ENCODE measurements at regions not wholly inside any gene's neighbourhood (a gene's known extent, or its start where the extent isn't known, plus 50 kb on each side); places are given as distances from the start of the nearest gene placed in this dataset.
"Not testable (repeated sequence)": the region's sequence is repeated elsewhere in the genome, so short reads cannot be mapped to it uniquely, and the experiment has no call there.

DNA sequence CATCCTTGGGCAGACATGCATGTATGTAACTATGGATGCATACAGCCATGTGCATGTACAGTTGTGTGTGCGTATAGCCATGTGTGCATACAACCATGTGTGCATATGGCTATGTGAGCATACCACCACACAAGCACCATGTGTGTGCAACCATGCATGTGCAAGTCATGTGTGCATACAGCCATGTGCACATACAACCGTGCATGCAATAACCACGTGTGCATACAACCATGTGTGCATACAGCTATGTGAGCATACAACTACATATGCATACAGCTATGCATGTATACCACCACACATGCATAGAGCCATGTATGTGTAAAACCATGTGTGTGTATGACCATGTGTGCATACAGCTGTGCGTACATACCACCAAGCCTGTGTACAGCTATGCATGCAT is 185.7 kb downstream of the BANP start:
- not testable (repeated sequence) for H3K4me3 ChIP-seq (ENCODE audit: low read depth, low read length); H3K27ac ChIP-seq (ENCODE audit: low read depth, low read length); H3K36me3 ChIP-seq (ENCODE audit: control insufficient read depth, insufficient read depth, low read length); H3K9ac ChIP-seq (ENCODE audit: low read depth, low read length); H3K4me1 ChIP-seq (ENCODE audit: control insufficient read depth, insufficient read depth, low read length); H3K27me3 ChIP-seq (ENCODE audit: control insufficient read depth, insufficient read depth, low read length); H3K9me3 ChIP-seq (ENCODE audit: control insufficient read depth, insufficient read depth, low read length)

DNA sequence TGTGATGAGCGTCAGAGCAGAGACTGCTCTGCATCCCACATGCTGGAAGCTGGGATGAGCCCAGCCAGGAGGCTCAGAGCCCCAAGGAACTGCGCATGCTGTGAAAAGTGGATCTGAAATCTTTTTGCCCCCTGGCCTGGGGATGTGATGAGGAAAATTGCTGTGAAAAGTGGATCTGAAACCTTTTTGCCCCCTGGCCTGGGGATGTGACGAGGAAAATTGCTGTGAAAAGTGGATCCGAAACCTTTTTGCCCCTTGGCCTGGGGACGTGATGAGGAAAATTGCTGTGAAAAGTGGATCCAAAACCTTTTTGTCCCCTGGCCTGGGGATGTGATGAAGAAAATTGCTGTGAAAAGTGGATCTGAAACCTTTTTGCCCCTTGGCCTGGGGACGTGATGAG is 187.9 kb downstream of the BANP start:
- H3K4me1 ChIP-seq (ENCODE audit: control insufficient read depth, insufficient read depth, low read length); H3K4me3 ChIP-seq (ENCODE audit: low read depth, low read length); H3K27me3 ChIP-seq (ENCODE audit: control insufficient read depth, insufficient read depth, low read length); H3K9ac ChIP-seq (ENCODE audit: low read depth, low read length); H3K36me3 ChIP-seq (ENCODE audit: control insufficient read depth, insufficient read depth, low read length); H3K9me3 ChIP-seq (ENCODE audit: control insufficient read depth, insufficient read depth, low read length); H3K27ac ChIP-seq (ENCODE audit: low read depth, low read length): not testable (repeated sequence)

DNA sequence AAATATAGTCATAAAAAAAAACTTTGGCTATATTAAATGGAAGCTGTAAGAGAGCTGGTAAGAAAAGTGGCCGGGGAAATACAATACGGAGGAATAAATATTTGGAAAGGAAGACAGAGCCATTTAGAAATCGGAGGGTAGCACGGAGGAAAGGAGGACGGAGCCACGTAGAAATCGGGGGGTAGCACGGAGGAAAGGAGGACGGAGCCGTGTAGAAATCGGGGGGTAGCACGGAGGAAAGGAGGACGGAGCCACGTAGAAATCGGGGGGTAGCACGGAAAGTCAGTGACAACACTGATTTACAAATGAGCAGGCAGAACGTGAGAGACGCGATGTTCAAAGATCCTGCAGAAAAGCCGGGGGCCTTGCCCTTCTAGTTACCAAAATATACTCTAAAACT is 189.0 kb downstream of the BANP start:
- not testable (repeated sequence) for H3K36me3 ChIP-seq (ENCODE audit: control insufficient read depth, insufficient read depth, low read length); H3K9ac ChIP-seq (ENCODE audit: low read depth, low read length); H3K9me3 ChIP-seq (ENCODE audit: control insufficient read depth, insufficient read depth, low read length); H3K4me1 ChIP-seq (ENCODE audit: control insufficient read depth, insufficient read depth, low read length); H3K27me3 ChIP-seq (ENCODE audit: control insufficient read depth, insufficient read depth, low read length); H3K4me3 ChIP-seq (ENCODE audit: low read depth, low read length); H3K27ac ChIP-seq (ENCODE audit: low read depth, low read length)

DNA sequence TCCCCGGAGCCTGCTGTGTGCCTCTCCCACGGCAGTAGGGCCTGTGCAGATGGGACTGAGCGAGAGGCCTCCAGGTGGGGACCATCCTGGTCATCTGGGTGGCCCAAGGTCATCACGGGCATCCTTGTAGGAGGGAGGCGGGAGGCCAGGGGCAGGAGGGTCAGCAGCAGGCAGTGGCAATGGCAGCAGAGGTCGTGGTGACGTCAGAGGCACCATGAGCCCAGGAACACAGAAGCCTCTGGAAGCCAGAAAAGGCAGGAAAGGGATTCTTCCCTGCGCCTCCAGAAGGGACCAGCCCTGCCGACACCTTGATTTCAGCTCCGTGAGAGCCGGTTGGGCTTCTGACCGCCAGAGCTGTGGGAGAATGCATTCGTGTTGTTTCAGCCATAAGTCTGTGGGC is 190.3 kb downstream of the BANP start:
- Histone ChIP-seq H3K27me3 (ENCODE audit: control insufficient read depth, insufficient read depth, low read length) (no peaks in the 10 kb centered on the region), H3K9ac (ENCODE audit: low read depth, low read length) (no peak overlapping the region), H3K9me3 (ENCODE audit: control insufficient read depth, insufficient read depth, low read length) (peaks cover 10% of the 10 kb centered on the region; the same call in 1 of the 2 replicates), H3K4me1 (ENCODE audit: control insufficient read depth, insufficient read depth, low read length) (no peaks in the 10 kb centered on the region), H3K36me3 (ENCODE audit: control insufficient read depth, insufficient read depth, low read length) (no peaks in the 10 kb centered on the region), H3K27ac (ENCODE audit: low read depth, low read length) (no peak overlapping the region), H3K4me3 (ENCODE audit: low read depth, low read length) (no peak overlapping the region)

DNA sequence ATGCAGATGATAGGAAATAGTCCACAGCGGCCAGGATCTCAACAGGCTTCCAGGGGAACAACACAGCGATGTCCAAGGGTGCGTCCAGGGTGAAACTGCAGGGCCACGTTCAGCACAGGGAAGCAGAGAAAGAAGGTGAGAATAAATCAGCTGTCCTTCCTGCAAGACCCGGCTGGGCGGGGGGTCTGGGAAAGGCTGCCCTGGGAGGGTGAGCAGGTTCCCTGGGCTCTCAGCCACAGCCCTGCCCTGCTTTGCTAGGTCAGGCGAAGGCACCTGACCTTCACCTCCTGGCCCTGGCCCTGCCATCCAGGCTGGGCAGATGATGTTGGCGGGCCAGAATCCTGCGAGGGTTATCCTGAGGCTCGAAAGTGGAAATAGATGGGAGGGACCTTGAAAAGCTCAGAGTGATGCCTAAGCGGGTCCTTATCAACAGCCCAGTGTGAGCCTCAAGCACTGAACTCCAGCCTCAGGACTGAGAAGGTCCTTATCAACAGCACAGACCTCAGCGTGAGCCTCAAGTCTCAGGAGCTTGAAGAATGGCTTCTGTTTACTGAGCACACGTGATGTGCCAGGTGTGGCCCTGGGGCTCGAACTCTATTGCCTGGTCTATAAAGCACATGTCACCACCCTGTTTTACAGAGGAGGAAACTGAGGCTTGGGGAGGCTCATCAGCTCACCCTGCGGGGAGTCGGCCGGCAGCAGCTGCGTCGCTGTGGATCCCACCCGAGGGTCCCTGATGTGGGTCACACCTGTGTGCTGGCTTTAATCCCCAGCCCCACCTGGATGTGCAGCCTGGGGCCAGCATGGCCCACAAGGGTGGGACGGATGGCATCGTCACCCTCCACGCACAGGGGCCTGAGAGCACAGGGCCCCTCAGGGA is 191.1 kb downstream of the BANP start:
- not testable (repeated sequence) for H3K9me3 ChIP-seq (ENCODE audit: control insufficient read depth, insufficient read depth, low read length); H3K27me3 ChIP-seq (ENCODE audit: control insufficient read depth, insufficient read depth, low read length); H3K9ac ChIP-seq (ENCODE audit: low read depth, low read length)

DNA sequence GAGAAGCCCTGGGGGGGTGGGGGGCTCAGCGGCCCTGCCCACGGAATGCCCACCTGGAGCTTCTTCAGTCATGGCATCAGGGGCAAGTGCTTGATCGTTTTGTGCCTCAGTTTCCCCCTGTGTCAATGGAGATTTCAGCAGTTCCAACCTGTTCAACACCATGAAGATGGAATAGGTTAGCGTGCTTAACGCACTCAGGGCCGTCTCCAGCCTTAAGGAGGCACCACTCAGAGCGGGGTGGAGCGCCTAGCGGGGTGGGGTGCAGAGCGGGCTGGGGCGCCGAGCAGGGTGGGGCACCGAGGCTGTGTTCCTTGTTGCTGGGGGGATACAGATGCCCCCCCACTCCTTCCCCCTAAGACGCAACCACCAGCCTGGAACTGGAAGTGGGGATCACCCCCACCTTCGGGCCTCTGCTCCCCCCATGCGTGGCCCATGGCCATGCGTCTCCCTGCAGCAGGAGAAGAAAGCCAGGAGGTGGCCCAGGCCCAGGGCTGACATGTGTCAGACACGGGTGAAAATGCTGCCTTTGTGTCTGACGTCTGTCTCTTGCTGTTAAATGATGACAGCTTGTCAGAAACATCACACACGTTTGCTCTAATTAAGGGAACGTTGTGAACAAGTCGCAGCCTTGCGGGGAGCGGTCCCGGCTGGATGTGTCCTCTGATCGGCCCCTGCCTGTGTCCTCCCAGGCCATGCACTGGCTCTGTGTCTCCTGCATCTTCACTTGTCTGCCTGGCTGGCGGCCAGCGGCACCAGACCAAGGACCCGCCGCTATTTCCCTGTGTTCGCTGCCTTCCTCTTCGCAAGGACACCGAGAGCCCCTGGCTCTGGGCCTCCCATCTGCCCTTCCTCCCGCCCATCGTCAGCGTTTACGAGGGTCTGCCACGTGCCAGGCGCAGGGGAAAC is 192.1 kb downstream of the BANP start:
- H3K27me3 ChIP-seq (ENCODE audit: control insufficient read depth, insufficient read depth, low read length); H3K4me3 ChIP-seq (ENCODE audit: low read depth, low read length); H3K4me1 ChIP-seq (ENCODE audit: control insufficient read depth, insufficient read depth, low read length); H3K36me3 ChIP-seq (ENCODE audit: control insufficient read depth, insufficient read depth, low read length); H3K9ac ChIP-seq (ENCODE audit: low read depth, low read length); H3K27ac ChIP-seq (ENCODE audit: low read depth, low read length); H3K9me3 ChIP-seq (ENCODE audit: control insufficient read depth, insufficient read depth, low read length): not testable (repeated sequence)

More for the DNA sequence above, 191.1 kb downstream of the BANP start:
- not testable (repeated sequence) for H3K4me3 ChIP-seq (ENCODE audit: low read depth, low read length); H3K27ac ChIP-seq (ENCODE audit: low read depth, low read length); H3K36me3 ChIP-seq (ENCODE audit: control insufficient read depth, insufficient read depth, low read length); H3K4me1 ChIP-seq (ENCODE audit: control insufficient read depth, insufficient read depth, low read length)

DNA sequence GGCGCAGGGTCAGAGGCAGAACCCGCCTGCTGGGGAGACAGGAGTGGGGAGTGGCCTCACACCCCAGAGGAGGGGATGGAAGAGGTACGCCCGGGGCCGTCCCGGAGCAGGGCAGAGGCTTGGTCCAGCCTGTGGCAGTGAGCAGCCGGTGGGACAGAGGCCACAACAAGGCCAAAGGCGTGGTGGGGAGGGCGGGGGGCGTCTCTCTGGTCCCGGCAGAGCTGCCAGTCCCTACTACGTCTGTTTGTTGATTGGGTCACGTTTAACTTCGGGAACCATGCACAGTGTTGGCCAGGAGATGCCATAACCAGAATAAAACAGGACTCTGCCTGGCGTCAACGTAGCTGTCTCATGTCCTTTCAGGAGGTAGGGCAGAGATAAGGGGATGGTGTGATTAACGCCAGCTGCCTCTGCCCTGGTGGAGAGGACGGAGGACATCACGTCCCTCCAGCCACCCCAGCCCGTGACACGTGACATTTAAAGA is 192.8 kb downstream of the BANP start:
- H3K9ac ChIP-seq (ENCODE audit: low read depth, low read length), result no peak overlapping the region
- H3K4me1 ChIP-seq (ENCODE audit: control insufficient read depth, insufficient read depth, low read length), result no peaks in the 10 kb centered on the region
- no peak overlapping the region for H3K27ac ChIP-seq (ENCODE audit: low read depth, low read length)
- no peaks in the 10 kb centered on the region for H3K27me3 ChIP-seq (ENCODE audit: control insufficient read depth, insufficient read depth, low read length)
- no peaks in the 10 kb centered on the region for H3K9me3 ChIP-seq (ENCODE audit: control insufficient read depth, insufficient read depth, low read length)
- no peaks in the 10 kb centered on the region for H3K36me3 ChIP-seq (ENCODE audit: control insufficient read depth, insufficient read depth, low read length)
- H3K4me3 ChIP-seq (ENCODE audit: low read depth, low read length), result no peak overlapping the region

DNA sequence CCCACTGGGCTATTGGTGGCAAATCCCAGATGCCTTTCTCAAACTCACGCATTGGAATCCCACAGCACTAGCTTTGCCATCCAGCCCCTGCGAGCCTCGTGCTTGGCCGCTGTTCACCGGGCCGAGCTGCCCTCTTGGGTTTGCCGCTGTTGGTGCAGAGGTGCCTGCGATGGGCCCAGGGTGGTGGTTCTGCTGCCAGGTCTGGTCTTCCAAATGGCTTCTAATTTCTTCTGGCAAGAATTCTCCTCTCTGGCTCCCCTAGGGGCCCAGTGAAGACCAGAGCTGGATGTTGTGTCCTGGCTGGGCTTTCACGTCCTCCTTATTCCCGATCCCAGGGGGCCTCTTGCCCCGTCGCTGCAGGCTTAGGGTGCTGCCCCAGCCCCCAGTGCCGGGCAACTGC is 194.1 kb downstream of the BANP start:
- H3K4me3 ChIP-seq (ENCODE audit: low read depth, low read length); H3K9me3 ChIP-seq (ENCODE audit: control insufficient read depth, insufficient read depth, low read length); H3K9ac ChIP-seq (ENCODE audit: low read depth, low read length); H3K27me3 ChIP-seq (ENCODE audit: control insufficient read depth, insufficient read depth, low read length); H3K27ac ChIP-seq (ENCODE audit: low read depth, low read length); H3K36me3 ChIP-seq (ENCODE audit: control insufficient read depth, insufficient read depth, low read length); H3K4me1 ChIP-seq (ENCODE audit: control insufficient read depth, insufficient read depth, low read length): not testable (repeated sequence)

DNA sequence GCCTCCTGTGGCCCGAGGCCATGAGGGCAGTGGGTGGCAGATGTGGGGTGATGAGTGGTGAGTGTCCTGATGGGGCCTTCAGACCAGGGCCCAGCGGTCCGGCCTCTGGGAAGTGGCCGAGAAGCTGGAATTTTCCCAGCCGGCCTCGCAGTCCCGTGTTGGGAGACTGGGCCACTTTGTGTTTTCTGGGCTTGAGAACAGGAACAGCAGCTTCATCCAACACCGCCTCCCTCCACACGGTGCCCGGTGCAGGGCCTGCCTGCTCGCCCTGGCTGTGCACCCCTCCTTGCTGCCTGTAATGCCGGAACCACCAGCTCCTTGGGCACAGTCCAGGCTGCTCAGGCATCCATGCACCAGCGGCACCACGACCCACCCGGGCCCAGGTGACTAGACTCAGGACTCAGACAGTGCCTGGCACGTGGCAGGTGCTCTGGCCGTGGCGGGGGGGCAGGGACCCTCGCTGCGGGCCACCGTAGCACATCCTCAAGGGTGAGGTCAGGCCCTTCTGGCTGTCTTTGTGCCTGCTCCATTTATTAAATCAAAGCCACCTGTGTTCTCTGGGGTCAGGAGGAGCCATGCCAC is 194.7 kb downstream of the BANP start:
- not testable (repeated sequence) for H3K4me1 ChIP-seq (ENCODE audit: control insufficient read depth, insufficient read depth, low read length); H3K27ac ChIP-seq (ENCODE audit: low read depth, low read length); H3K36me3 ChIP-seq (ENCODE audit: control insufficient read depth, insufficient read depth, low read length); H3K9me3 ChIP-seq (ENCODE audit: control insufficient read depth, insufficient read depth, low read length); H3K9ac ChIP-seq (ENCODE audit: low read depth, low read length); H3K27me3 ChIP-seq (ENCODE audit: control insufficient read depth, insufficient read depth, low read length); H3K4me3 ChIP-seq (ENCODE audit: low read depth, low read length)

DNA sequence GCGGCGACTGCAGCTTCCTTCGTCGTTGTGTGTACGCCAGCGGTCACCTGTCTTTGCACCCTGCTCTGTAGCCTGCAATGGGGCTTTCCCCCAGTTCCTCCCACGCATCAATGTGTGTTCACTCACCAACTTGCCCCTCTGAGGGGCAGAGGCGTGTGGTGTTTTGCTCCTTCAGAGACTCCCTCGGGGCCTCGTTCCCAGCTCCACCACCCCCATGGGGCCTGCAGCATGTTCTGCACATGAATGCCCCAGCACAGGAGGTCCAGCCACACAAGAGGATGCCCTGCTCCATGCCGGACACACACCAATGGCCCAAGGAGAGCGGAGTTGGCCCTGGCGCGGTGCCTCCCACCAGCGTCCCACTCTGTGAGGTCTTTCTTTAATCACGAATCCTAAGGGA is 196.8 kb downstream of the BANP start:
- H3K27ac ChIP-seq (ENCODE audit: low read depth, low read length); H3K9ac ChIP-seq (ENCODE audit: low read depth, low read length); H3K4me1 ChIP-seq (ENCODE audit: control insufficient read depth, insufficient read depth, low read length); H3K36me3 ChIP-seq (ENCODE audit: control insufficient read depth, insufficient read depth, low read length); H3K27me3 ChIP-seq (ENCODE audit: control insufficient read depth, insufficient read depth, low read length); H3K9me3 ChIP-seq (ENCODE audit: control insufficient read depth, insufficient read depth, low read length); H3K4me3 ChIP-seq (ENCODE audit: low read depth, low read length): not testable (repeated sequence)

DNA sequence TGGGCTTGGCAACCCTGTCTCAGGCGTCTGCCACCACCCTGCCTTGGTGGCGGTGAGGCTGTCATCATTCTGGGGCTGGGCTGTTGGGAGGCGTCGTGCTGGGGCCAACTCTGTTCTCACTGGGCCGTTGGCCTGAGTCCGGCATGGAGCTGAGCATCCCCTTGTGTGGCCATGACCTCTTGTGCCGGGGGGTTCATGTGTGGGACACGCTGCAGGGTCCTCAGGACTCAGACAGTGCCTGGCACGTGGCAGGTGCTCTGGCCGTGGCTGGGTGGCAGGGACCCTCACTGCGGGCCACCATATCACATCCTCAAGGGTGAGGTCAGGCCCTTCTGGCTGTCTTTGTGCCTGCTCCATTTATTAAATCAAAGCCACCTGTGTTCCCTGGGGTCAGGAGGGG is 197.4 kb downstream of the BANP start:
- H3K4me3 ChIP-seq (ENCODE audit: low read depth, low read length); H3K9me3 ChIP-seq (ENCODE audit: control insufficient read depth, insufficient read depth, low read length); H3K9ac ChIP-seq (ENCODE audit: low read depth, low read length); H3K36me3 ChIP-seq (ENCODE audit: control insufficient read depth, insufficient read depth, low read length); H3K27ac ChIP-seq (ENCODE audit: low read depth, low read length); H3K27me3 ChIP-seq (ENCODE audit: control insufficient read depth, insufficient read depth, low read length); H3K4me1 ChIP-seq (ENCODE audit: control insufficient read depth, insufficient read depth, low read length): not testable (repeated sequence)
